GM12873 (cell line): ENCODE measurements at regions not wholly inside any gene's neighbourhood (a gene's known extent, or its start where the extent isn't known, plus 50 kb on each side); places are given as distances from the start of the nearest gene placed in this dataset.

Source experiments
- TF ChIP-seq, protein P1 (sequence below): IDR thresholded peaks from 2 replicates; pipeline ENCODE4 v1.5.1; 2012; ENCODE audit warnings: low read depth, mild to moderate bottlenecking, moderate library complexity, low read length, control low read depth; ENCODE audit not compliant: insufficient read depth; ENCODE audit errors: missing control alignments

DNA sequence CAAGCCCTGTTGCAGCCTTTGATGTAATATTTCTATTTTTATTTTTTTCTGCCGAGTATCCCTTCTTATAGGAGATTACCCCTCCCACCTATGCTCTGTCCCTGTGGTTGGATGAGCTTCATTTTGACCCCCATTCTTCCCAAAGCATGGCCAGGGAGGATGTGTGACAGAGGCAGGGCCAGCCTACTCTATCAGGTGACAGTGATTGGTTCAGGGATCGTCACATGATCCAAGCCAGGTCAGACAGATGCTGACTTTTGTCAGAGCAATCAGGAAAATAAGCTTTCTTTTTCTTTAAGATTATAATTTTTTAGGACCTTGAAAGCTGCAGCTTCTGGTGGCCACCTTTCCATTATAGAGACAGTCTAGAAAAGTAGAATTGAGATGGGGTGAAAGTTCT is 314.3 kb downstream of the NUP35 start:
- TF ChIP-seq, protein P1, sequence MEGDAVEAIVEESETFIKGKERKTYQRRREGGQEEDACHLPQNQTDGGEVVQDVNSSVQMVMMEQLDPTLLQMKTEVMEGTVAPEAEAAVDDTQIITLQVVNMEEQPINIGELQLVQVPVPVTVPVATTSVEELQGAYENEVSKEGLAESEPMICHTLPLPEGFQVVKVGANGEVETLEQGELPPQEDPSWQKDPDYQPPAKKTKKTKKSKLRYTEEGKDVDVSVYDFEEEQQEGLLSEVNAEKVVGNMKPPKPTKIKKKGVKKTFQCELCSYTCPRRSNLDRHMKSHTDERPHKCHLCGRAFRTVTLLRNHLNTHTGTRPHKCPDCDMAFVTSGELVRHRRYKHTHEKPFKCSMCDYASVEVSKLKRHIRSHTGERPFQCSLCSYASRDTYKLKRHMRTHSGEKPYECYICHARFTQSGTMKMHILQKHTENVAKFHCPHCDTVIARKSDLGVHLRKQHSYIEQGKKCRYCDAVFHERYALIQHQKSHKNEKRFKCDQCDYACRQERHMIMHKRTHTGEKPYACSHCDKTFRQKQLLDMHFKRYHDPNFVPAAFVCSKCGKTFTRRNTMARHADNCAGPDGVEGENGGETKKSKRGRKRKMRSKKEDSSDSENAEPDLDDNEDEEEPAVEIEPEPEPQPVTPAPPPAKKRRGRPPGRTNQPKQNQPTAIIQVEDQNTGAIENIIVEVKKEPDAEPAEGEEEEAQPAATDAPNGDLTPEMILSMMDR: no peak

DNA sequence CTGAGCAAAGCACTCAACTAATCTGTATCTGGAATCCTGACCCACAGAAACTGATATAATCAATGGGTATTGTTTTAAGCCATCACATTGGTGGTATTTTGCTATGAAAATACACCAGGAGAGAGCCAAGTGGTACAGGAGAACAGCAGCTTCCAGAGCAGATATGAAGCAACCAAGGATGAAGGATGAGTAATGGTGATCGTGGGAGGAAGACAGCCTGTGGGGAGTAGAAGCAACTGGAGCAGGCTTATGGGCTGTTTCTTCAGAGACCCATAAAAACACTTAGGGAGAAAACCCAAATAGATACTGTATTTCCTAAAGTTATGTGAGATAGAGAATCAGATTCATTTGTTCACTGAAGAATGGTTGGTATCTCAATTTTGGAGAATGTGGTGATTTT is 330.8 kb downstream of the NUP35 start:
- TF ChIP-seq, protein P1: no peak

DNA sequence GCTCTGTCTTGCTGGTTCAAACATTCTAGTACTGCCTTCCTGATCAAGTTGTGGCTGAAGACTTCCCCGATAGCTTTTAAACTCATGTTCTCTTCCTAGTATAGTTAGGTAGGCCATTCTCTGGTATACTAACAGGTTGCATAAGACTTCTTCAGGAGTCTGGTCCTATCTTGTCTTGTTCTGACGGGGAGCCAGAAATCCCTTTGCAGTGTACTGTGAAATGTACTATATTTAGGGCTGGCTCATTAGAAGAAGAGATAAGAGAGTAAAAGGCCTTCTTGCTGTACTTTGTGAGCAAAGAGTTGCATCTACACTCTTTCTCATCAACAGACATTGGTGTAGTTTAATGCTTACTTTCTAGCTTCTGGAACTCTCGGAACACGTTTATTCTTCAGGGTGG is 331.9 kb downstream of the NUP35 start:
- TF ChIP-seq, protein P1: no peak

DNA sequence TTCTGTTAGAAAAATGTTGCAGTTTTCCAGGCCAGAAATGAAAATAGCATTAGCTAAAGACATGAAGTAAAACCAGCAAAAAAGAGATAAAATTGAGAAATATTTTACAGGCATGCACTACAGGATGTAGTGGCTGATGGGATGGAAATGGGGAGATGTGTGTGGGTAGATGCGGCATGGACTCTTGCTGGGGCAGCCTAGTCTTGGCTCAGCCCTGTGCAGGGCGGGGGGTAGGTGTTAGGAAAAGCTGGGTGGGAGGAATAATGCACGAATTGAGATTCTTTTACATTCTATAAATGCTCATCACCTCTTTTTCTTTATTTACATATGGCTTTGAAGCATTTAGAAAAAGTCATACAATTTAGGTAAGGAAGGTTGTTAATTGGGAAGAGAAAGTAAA is 334.2 kb downstream of the NUP35 start:
- TF ChIP-seq, protein P1: no peak

DNA sequence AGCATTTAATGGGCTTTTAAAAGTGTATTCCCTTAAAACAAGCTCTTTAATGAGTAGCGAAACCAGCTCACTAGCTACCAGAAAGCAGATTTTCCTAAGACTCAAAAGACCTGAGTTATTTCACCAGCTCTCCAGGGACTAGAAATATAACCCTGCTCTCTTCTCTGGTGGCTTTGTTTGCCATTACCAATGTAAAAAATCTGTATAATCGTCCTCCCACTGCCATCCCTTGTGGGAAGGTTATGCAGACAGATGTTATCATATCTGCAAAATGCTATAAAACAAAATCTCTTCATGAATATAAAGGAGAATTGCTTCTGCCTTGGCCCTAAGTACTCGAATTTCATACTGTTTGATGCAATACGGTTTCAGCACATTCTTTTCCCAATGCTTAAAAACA is 335.2 kb downstream of the NUP35 start:
- TF ChIP-seq, protein P1: no peak

DNA sequence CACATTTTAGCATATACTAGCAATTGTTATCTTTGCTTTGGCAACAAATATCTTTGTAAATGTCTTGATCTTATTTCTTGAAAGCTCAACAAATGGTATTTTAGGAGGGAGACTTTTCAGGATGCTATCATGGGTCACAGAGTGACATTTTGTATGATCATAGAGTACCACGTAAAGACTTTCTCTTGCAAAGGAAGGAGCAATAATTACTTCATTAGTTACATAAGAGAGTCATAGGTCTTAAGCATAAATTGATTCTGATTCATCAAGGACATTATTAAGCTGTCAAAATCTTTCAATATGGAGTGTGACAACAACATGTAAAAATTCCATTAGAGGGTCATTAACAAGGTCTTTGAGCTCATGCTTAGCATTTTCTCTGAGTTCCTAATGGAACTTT is 339.6 kb downstream of the NUP35 start:
- TF ChIP-seq, protein P1: no peak

DNA sequence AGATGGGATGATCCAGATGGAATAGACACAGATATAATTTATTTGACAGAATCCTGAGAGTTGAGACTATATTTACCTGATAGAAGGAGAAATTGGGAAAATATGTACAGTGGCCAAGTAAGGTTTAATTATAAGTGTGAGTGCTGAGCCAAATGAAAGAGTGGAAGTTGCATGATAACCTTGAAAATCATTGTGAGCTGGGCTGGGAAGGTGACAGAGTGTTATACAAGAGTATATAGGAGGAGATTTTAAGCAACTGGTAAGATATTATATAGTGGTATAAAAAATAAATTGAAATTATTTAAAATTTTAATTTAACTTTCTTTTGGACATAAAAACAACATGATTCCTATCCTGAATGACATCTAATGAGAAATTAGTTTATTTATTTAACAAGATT is 340.8 kb downstream of the NUP35 start:
- TF ChIP-seq, protein P1: no peak
